GM21786 (cell line): ENCODE measurements at regions not wholly inside any gene's neighbourhood (a gene's known extent, or its start where the extent isn't known, plus 50 kb on each side); places are given as distances from the start of the nearest gene placed in this dataset.

Experiments
- ATAC-seq: cut with Tn5 transposase; IDR thresholded peaks from one replicate; pipeline ENCODE4 v1.9.1; 2021; ENCODE audit not compliant: unreplicated experiment

GRCh38 chr1:217091561-217091960 is 368.3 kb upstream of the ESRRG start:
- no peak for ATAC-seq

GRCh38 chr1:217090060-217090911 is 367.1 kb upstream of the ESRRG start:
- ATAC-seq: no peak

GRCh38 chr1:217089361-217090014 is 366.3 kb upstream of the ESRRG start:
- ATAC-seq: no peak

GRCh38 chr1:217088521-217089284 is 365.5 kb upstream of the ESRRG start:
- ATAC-seq: no peak

GRCh38 chr1:217088011-217088410 is 364.8 kb upstream of the ESRRG start:
- no peak for ATAC-seq

GRCh38 chr1:217079584-217079983 is 356.4 kb upstream of the ESRRG start:
- ATAC-seq: no peak

GRCh38 chr1:217078959-217079358 is 355.7 kb upstream of the ESRRG start:
- ATAC-seq: no peak

GRCh38 chr1:217078078-217078690 is 355.0 kb upstream of the ESRRG start:
- ATAC-seq: no peak

- ATAC-seq: no peak
Measured at GRCh38 chr1:217077426-217077825, 354.2 kb upstream of the ESRRG start.

GRCh38 chr1:217076902-217077301 is 353.7 kb upstream of the ESRRG start:
- no peak for ATAC-seq

- no peak for ATAC-seq
Measured at GRCh38 chr1:217072926-217073325, 349.7 kb upstream of the ESRRG start.

GRCh38 chr1:217067642-217068041 is 344.4 kb upstream of the ESRRG start:
- ATAC-seq: no peak

GRCh38 chr1:217066794-217067193 is 343.6 kb upstream of the ESRRG start:
- ATAC-seq: no peak

- no peak for ATAC-seq
Measured at GRCh38 chr1:217063172-217063908, 340.1 kb upstream of the ESRRG start.

- ATAC-seq: no peak
Measured at GRCh38 chr1:217062586-217062985, 339.4 kb upstream of the ESRRG start.

GRCh38 chr1:217059401-217059800 is 336.2 kb upstream of the ESRRG start:
- ATAC-seq: no peak

GRCh38 chr1:217053676-217054075 is 330.4 kb upstream of the ESRRG start:
- no peak for ATAC-seq

GRCh38 chr1:217052626-217053025 is 329.4 kb upstream of the ESRRG start:
- ATAC-seq: no peak

GRCh38 chr1:217052196-217052595 is 329.0 kb upstream of the ESRRG start:
- no peak for ATAC-seq

- ATAC-seq: no peak
Measured at GRCh38 chr1:217049721-217050120, 326.5 kb upstream of the ESRRG start.

- no peak for ATAC-seq
Measured at GRCh38 chr1:217049081-217049480, 325.9 kb upstream of the ESRRG start.
